Panc1 (cell line): ENCODE measurements at regions not wholly inside any gene's neighbourhood (a gene's known extent, or its start where the extent isn't known, plus 50 kb on each side); places are given as distances from the start of the nearest gene placed in this dataset.

Experiments
- ATAC-seq: fragments of 200-7000 bp; cut with Tn5 transposase; 2 replicates; pipeline ENCODE4 v1.9.1; 2020; ENCODE audit warnings: mild to moderate bottlenecking, moderate library complexity
- BruUV-seq: library from RNA; stranded (reverse); fragments of 400-500 nt; replicated peaks from 2 replicates; lab custom pipeline; 2021; lab: Mats Ljungman, UMichigan
- CTCF ChIA-PET: fragments of 300-600 bp; sonication (Branson Sonifier 250); formaldehyde crosslinking; loops from one replicate; lab custom pipeline; 2022; ENCODE audit warnings: antibody characterized with exemption; lab: Charles Lee
- POLR2A ChIA-PET: fragments of 300-600 bp; sonication (Branson Sonifier 250); formaldehyde crosslinking; loops from one replicate; lab custom pipeline; 2022; ENCODE audit warnings: antibody characterized with exemption; lab: Charles Lee
- DNase-seq: peaks from one replicate; pipeline ENCODE4 v3.0.0-alpha.2; 2010; ENCODE audit warnings: low read depth, low spot score
- H3K27ac ChIP-seq: 2 replicates; pipeline ENCODE4 v1.5.1; 2011; ENCODE audit warnings: mild to moderate bottlenecking, low read length, inconsistent platforms
- H3K27me3 ChIP-seq: fragments of 200-500 bp; sonication (Bioruptor generic); 2 replicates; pipeline ENCODE4 v1.6.0; 2014; ENCODE audit warnings: low read length, inconsistent platforms; ENCODE audit not compliant: control insufficient read depth, insufficient read depth
- H3K36me3 ChIP-seq: fragments of 200-500 bp; sonication (Bioruptor generic); 2 replicates; pipeline ENCODE4 v1.5.1; 2014; ENCODE audit warnings: inconsistent platforms, mild to moderate bottlenecking, low read length, moderate library complexity; ENCODE audit not compliant: control insufficient read depth, insufficient read depth
- H3K4me1 ChIP-seq: 2 replicates; pipeline ENCODE4 v1.5.1; 2011; ENCODE audit warnings: inconsistent platforms, mild to moderate bottlenecking, low read length, moderate library complexity; ENCODE audit not compliant: control insufficient read depth, insufficient read depth
- H3K4me3 ChIP-seq, 2 experiments: 2 replicates each; pipeline ENCODE4 v1.5.1; 2011 to 2012; ENCODE audit warnings: low read depth in 2 of 2, low read length in 2 of 2, mild to moderate bottlenecking in 2 of 2, inconsistent platforms in 1 of 2, moderate library complexity in 1 of 2
- H3K9me3 ChIP-seq: fragments of 200-500 bp; sonication (Bioruptor generic); 2 replicates; pipeline ENCODE4 v1.5.1; 2014; ENCODE audit warnings: low read depth, mild to moderate bottlenecking, inconsistent platforms, low read length, moderate library complexity; ENCODE audit not compliant: control insufficient read depth, insufficient read depth
- CTCF ChIP-seq: fragments of 450-650 bp; IDR thresholded peaks from 2 replicates; pipeline ENCODE4 v1.5.1; 2017; ENCODE audit warnings: mild to moderate bottlenecking
- POLR2AphosphoS5 ChIP-seq: IDR thresholded peaks from 2 replicates; pipeline ENCODE4 v1.6.1; 2012; ENCODE audit warnings: mild to moderate bottlenecking, low read depth, low read length, moderate library complexity
- REST ChIP-seq, 2 experiments: IDR thresholded peaks; 2 replicates each; pipeline ENCODE4 v1.6.1; 2011 to 2012; ENCODE audit warnings: low read depth in 2 of 2, control low read depth in 1 of 2, low read length in 1 of 2, mild to moderate bottlenecking in 1 of 2, moderate library complexity in 1 of 2; ENCODE audit not compliant: insufficient read depth in 1 of 2
- SIN3A ChIP-seq: IDR thresholded peaks from 2 replicates; pipeline ENCODE4 v1.6.1; 2012; ENCODE audit warnings: low read depth, mild to moderate bottlenecking, low read length, moderate library complexity, borderline replicate concordance; ENCODE audit not compliant: insufficient read depth
- TCF7L2 ChIP-seq: IDR thresholded peaks from 2 replicates; pipeline ENCODE4 v1.6.1; 2011; ENCODE audit warnings: mild to moderate bottlenecking, low read depth, low read length, inconsistent platforms
- in situ Hi-C: cut with HindIII; loops from 2 replicates; pipeline ENCODE4 v1.10.0; 2016; ENCODE audit warnings: low sequenced_read_pairs, low pct_unique_long_range_greater_than_20kb
- intact Hi-C: fragments of 100-400 bp; cut with micrococcal nuclease; formaldehyde crosslinking; loops from one replicate; pipeline ENCODE4 v1.10.0; 2022; ENCODE audit not compliant: unreplicated experiment

GRCh38 chr2:187686416-187687024, 132.3 kb upstream of the TFPI start:
- CTCF ChIA-PET = no interaction called here

GRCh38 chr2:187687585-187687984, 133.3 kb upstream of the TFPI start:
- DNase-seq = no peak
- in situ Hi-C loops = no loop called here
- Histone ChIP-seq H3K36me3 (no peaks in the 10 kb centered on the region), H3K4me3 (no peak overlapping the region), H3K9me3 (no peaks in the 10 kb centered on the region), H3K27me3 (no peaks in the 10 kb centered on the region), H3K27ac (no peak overlapping the region), H3K4me1 (no peaks in the 10 kb centered on the region; the same call in 1 of the 2 replicates)
- CTCF ChIA-PET = interaction anchor here (1.0 kb wide), 1 partner anchor 24 kb away, joined by 3 read pairs; no protein-coding TSS in a partner anchor
- POLR2A ChIA-PET = no interaction called here
- intact Hi-C loops = no loop called here
- no peak for ATAC-seq
- no TSS peak for BruUV-seq
- no peak for TF ChIP-seq SIN3A
- TF ChIP-seq POLR2AphosphoS5 = no peak
- TF ChIP-seq TCF7L2 = no peak
- no peak for TF ChIP-seq REST (IDR thresholded peaks at IDR 0.05; ENCODE audit: insufficient read depth in 1 of 2, low read depth in 2 of 2, low read length in 1 of 2)
- TF ChIP-seq CTCF = no peak

More at GRCh38 chr2:187686416-187687024, 132.3 kb upstream of the TFPI start:
- Histone ChIP-seq H3K9me3 (no peaks in the 10 kb centered on the region), H3K4me3 (no peak overlapping the region), H3K4me1 (no peaks in the 10 kb centered on the region; the same call in 1 of the 2 replicates), H3K27me3 (no peaks in the 10 kb centered on the region), H3K27ac (no peak overlapping the region), H3K36me3 (no peaks in the 10 kb centered on the region)
- TF ChIP-seq POLR2AphosphoS5 = no peak
- BruUV-seq = no TSS peak
- POLR2A ChIA-PET = interaction anchor here (0.6 kb wide), 1 partner anchor 192 kb away, joined by 8 read pairs; no protein-coding TSS in a partner anchor
- intact Hi-C loops = no loop called here
- DNase-seq (no peak), ATAC-seq (no peak)
- in situ Hi-C loops = no loop called here

GRCh38 chr2:187689372-187689771, 135.1 kb upstream of the TFPI start:
- intact Hi-C loops (no loop called here), in situ Hi-C loops (no loop called here)
- POLR2A ChIA-PET = no interaction called here

More at GRCh38 chr2:187689372-187689771, 135.1 kb upstream of the TFPI start:
- H3K36me3 ChIP-seq = no peaks in the 10 kb centered on the region
- BruUV-seq = no TSS peak
- TF ChIP-seq CTCF (no peak), REST (IDR thresholded peaks at IDR 0.05; ENCODE audit: insufficient read depth in 1 of 2, low read depth in 2 of 2, low read length in 1 of 2) (no peak), POLR2AphosphoS5 (no peak), SIN3A (no peak), TCF7L2 (no peak)
- ATAC-seq (peak; percentile 74; the same call in 1 of the 2 replicates), DNase-seq (peak; percentile 17)
- no peaks in the 10 kb centered on the region for H3K9me3 ChIP-seq
- CTCF ChIA-PET = no interaction called here
- no peaks in the 10 kb centered on the region; the same call in 1 of the 2 replicates for H3K4me1 ChIP-seq
- H3K4me3 ChIP-seq = no peak overlapping the region
- no peak overlapping the region; the same call in 1 of the 2 replicates for H3K27ac ChIP-seq
- no peaks in the 10 kb centered on the region for H3K27me3 ChIP-seq
